ENCODE measurements at regions not wholly inside any gene's neighbourhood (a gene's known extent, or its start where the extent isn't known, plus 50 kb on each side); places are given as distances from the start of the nearest gene placed in this dataset.

DNA sequence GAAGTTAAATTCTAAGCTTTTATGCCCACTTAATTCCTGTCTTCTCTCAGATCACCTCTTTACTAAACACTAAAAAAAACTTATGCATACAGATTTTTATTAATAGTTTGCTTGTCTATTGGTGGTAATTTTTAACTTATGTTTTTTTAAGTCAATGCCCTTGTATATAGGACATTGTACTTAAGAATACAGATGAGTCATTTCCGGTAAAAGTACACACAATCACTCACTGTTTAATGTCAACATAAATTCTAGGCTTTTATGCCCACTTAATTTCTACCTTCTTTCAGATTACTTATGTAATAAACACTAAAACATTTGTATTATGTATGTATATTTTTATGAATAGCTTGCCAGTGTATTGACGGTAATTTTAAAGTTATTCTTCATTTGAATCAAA lies 872.8 kb upstream of the CDH9 start:
- no peak overlapping the region for H3K4me3 ChIP-seq (replicated peaks in 1 of 3; ENCODE audit: insufficient read depth in 1 of 3, low read depth in 1 of 3, low read length in 3 of 3)
- H3K79me2 ChIP-seq (ENCODE audit: control insufficient read depth, insufficient read depth, low read length) = no peaks in the 10 kb centered on the region
- H3K27ac ChIP-seq (ENCODE audit: insufficient read depth, low read depth, low read length) = no peak overlapping the region
- intact Hi-C loops (cut with micrococcal nuclease) (no loop called here), dilution Hi-C loops (cut with MboI; ENCODE audit: extremely low pct_ligation_motif_present, low sequenced_read_pairs) (no loop called here)
- FAIRE-seq (no peak), DNase-seq (ENCODE audit: low read depth, low spot score) (peak; percentile 24)
- no peaks in the 10 kb centered on the region for H4K20me1 ChIP-seq (replicated peaks; ENCODE audit: control insufficient read depth, extremely low read depth, insufficient read depth, low read length)
- no peaks in the 10 kb centered on the region for H3K9me1 ChIP-seq (replicated peaks; ENCODE audit: control insufficient read depth, extremely low read depth, insufficient read depth, low read length)
- H3K4me2 ChIP-seq (ENCODE audit: insufficient read depth, low read length) = no peak overlapping the region
- no peaks in the 10 kb centered on the region for H3K27me3 ChIP-seq (ENCODE audit: control insufficient read depth in 2 of 2, insufficient read depth in 2 of 2, low read length in 2 of 2)
- no peak overlapping the region for H2AFZ ChIP-seq (ENCODE audit: low read depth, low read length)
- CTCF ChIA-PET = interaction anchor here (1.5 kb wide), 1 partner anchor 22 kb away, joined by 3 read pairs; no protein-coding TSS in a partner anchor
- H3K9me3 ChIP-seq (replicated peaks; ENCODE audit: control insufficient read depth, insufficient read depth, low read length) = no peaks in the 10 kb centered on the region
- no peak for TF ChIP-seq MYC (IDR thresholded peaks at IDR 0.05; ENCODE audit: low read depth, low read length)
- no peak for TF ChIP-seq POLR2AphosphoS5 (IDR thresholded peaks at IDR 0.05; ENCODE audit: insufficient read depth, low read depth, low read length)
- TF ChIP-seq JUN (IDR thresholded peaks at IDR 0.05; ENCODE audit: borderline replicate concordance, insufficient read depth, insufficient read length, low read depth) = peak; percentile 7
- TF ChIP-seq FOS (IDR thresholded peaks at IDR 0.05; ENCODE audit: borderline replicate concordance, insufficient read depth, low read length) = peak; percentile 62
- H3K9ac ChIP-seq (replicated peaks; ENCODE audit: extremely low read depth, insufficient read depth, low read length) = no peak overlapping the region
- POLR2A ChIA-PET = no interaction called here
- no peaks in the 10 kb centered on the region for H3K4me1 ChIP-seq (ENCODE audit: control insufficient read depth, extremely low read depth, insufficient read depth, low read length)
- H3K36me3 ChIP-seq (ENCODE audit: control insufficient read depth in 2 of 2, extremely low read depth in 1 of 2, insufficient read depth in 2 of 2, low read length in 2 of 2) = no peaks in the 10 kb centered on the region
- BruUV-seq (replicated peaks) = no TSS peak

DNA sequence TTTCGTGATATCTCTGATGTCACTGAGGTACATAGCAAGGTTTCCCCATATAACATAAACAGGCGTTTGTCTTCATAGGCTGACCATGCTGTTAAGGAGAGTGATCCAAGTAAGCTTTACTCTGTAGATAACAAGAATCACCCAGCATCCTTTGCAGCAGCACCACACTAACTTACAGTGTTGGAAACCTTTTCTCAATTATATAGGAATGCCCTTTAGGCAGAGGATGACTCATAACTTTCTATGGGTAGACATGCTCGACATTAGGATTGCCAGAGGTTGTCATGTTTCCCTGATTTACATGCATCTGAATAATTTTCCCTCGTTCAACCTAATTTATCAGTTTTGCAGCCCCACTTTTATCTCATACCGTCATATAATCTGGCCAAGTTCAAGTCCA lies 870.0 kb upstream of the CDH9 start:
- no peaks in the 10 kb centered on the region for H3K9me1 ChIP-seq (replicated peaks; ENCODE audit: control insufficient read depth, extremely low read depth, insufficient read depth, low read length)
- no peaks in the 10 kb centered on the region for H4K20me1 ChIP-seq (replicated peaks; ENCODE audit: control insufficient read depth, extremely low read depth, insufficient read depth, low read length)
- no peak overlapping the region for H2AFZ ChIP-seq (ENCODE audit: low read depth, low read length)
- H3K9me3 ChIP-seq (replicated peaks; ENCODE audit: control insufficient read depth, insufficient read depth, low read length) = peaks cover 2% of the 10 kb centered on the region
- H3K27me3 ChIP-seq (ENCODE audit: control insufficient read depth in 2 of 2, insufficient read depth in 2 of 2, low read length in 2 of 2) = no peaks in the 10 kb centered on the region
- FAIRE-seq (no peak), DNase-seq (ENCODE audit: low read depth, low spot score) (no peak)
- ChIA-PET CTCF (no interaction called here), POLR2A (no interaction called here)
- no peak overlapping the region for H3K27ac ChIP-seq (ENCODE audit: insufficient read depth, low read depth, low read length)
- TF ChIP-seq JUN (IDR thresholded peaks at IDR 0.05; ENCODE audit: borderline replicate concordance, insufficient read depth, insufficient read length, low read depth) (peak; percentile 6), POLR2AphosphoS5 (IDR thresholded peaks at IDR 0.05; ENCODE audit: insufficient read depth, low read depth, low read length) (no peak)
- H3K79me2 ChIP-seq (ENCODE audit: control insufficient read depth, insufficient read depth, low read length) = no peaks in the 10 kb centered on the region
- intact Hi-C loops (cut with micrococcal nuclease) (no loop called here), dilution Hi-C loops (cut with MboI; ENCODE audit: extremely low pct_ligation_motif_present, low sequenced_read_pairs) (no loop called here)
- no peaks in the 10 kb centered on the region for H3K36me3 ChIP-seq (ENCODE audit: control insufficient read depth in 2 of 2, extremely low read depth in 1 of 2, insufficient read depth in 2 of 2, low read length in 2 of 2)
- H3K9ac ChIP-seq (replicated peaks; ENCODE audit: extremely low read depth, insufficient read depth, low read length) = no peak overlapping the region
- BruUV-seq (replicated peaks) = no TSS peak
- H3K4me3 ChIP-seq (replicated peaks in 1 of 3; ENCODE audit: insufficient read depth in 1 of 3, low read depth in 1 of 3, low read length in 3 of 3) = no peak overlapping the region
- H3K4me2 ChIP-seq (ENCODE audit: insufficient read depth, low read length) = no peak overlapping the region
- H3K4me1 ChIP-seq (ENCODE audit: control insufficient read depth, extremely low read depth, insufficient read depth, low read length) = no peaks in the 10 kb centered on the region

Measured in endothelial cell of umbilical vein (primary cell).